RKO (cell line): ENCODE measurements at regions not wholly inside any gene's neighbourhood (a gene's known extent, or its start where the extent isn't known, plus 50 kb on each side); places are given as distances from the start of the nearest gene placed in this dataset.
"Not testable (repeated sequence)": the region's sequence is repeated elsewhere in the genome, so short reads cannot be mapped to it uniquely, and the experiment has no call there.

Experiments used
- DNase-seq: peaks from one replicate; pipeline ENCODE4 v3.0.0-alpha.2; 2016; ENCODE audit warnings: low spot score

DNA sequence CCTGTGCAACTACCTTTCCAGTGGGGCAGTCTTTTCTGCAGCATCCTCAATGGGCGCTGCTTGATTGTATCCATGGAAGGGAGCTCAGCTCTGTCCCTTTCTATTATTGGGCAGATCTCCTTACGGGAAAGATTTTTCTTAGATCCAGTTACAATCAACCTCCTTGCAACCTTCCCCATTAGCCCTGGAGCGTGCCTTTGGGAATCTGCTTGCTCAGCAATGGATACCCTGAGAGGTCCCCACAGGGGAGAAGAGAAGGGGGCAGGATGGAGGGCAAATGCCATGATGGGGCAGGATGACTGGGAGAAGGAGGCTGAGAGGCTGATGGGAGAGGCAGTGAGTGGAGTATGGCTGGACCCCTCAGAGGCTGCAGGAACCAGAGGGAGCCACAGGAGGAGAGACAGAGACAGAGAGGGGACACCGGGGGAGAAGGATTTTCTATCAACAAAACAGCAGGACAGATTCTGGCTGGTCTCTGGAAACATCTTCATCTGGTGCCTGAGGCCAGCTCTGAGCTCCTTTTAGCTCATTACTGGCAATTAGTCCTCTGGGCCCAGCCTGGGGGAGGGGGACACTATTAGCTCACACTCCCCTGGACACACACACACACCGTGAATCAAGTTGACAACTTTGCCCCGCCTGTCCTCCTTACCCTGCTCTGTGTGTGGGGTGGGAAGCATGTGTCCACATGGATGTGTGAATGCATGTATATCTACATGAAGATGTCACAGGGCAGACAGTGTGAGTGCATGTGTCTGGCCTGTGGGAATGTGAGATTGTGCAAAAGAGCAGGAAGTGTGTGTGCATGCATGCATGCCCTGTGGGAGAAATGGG, 80.8 kb upstream of the PAX2 start:
- DNase-seq = no peak

DNA sequence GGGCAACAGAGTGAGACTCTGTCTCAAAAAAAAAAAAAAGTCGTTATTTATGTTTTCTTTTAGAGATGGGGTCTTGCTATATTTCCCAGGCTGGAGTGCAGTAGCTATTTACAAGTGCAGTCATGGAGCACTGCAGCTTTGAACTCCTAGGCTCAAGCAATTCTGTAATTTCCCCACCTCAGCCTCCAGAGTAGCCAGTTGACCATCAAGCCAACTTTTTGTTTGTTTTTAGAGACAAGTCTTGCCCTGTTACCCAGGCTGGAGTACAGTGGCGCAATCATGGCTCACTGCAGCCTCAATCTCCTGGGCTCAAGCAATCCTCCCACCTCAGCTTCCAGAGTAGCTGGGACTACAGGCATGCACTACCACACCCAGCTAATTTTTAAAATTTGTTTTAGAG, 78.7 kb upstream of the PAX2 start:
- DNase-seq = not testable (repeated sequence)

DNA sequence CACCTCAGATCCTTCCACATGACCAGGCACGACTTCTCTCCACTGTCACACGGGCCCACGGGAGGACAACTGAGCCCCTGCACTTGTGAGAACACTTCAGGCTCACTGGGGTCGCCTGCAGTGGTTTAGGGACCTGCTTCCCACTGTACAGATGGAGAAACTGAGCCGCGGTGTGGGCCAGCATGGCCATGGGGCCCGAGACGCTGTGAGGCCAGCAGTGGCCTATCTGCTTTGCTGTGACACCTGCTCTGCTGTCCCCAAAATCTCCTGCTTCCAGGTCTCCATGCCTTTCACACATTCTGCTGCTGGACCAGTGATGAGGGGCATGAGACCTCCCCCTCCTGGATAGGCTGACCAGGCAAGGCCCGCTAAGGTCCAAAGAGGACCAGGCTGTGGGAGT, 75.8 kb upstream of the PAX2 start:
- DNase-seq = no peak

DNA sequence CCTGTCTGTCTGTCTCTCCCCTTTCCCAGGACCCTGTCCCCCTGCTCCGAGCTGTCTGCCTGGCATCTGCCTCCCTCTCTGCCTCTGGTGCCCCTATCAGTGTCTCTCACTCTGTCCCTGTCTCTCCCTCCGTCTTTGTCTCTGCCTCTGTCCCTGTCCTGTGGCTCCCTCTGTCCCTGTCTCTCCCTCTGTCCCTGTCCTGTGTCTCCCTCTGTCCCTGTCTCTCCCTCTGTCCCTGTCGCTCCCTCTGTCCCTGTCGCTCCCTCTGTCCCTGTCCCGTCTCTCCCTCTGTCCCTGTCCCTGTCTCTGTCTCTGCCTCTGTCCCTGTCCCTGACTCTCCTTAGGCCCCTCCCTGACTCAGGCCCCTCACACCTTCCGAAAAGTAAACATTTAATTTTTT, 75.0 kb upstream of the PAX2 start:
- DNase-seq = no peak

DNA sequence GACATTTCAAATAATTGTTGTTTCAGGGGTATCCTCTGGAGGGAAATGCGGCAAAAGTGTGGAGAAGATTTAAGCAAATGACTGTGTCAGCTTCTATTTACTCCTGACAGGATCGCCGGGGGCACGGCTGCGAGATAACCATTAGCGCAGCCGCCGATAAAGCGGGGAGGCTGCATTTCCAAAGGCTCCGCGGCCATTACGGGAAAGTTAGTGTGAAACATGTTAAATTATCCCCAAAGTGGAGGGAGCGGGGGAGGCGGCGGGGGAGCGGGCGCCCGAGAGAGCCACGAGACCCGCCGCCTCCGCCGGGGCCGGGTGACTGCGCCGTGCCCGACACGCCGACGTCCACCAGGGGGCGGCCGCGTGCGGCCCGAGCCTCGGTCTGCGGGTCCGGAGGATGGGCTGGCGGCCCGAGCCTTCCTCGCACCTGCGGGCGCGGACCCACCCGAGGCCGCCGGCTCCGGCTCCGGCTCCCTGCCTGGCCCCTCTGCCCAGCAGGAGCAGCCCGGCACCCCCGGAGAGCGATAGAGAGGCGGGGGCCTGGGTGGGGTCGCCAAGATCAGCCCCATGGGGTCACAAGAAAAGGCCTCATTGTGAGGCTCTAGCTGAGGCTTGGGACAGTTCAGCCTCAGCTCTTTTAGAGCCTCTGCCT, 74.4 kb upstream of the PAX2 start:
- DNase-seq = no peak

DNA sequence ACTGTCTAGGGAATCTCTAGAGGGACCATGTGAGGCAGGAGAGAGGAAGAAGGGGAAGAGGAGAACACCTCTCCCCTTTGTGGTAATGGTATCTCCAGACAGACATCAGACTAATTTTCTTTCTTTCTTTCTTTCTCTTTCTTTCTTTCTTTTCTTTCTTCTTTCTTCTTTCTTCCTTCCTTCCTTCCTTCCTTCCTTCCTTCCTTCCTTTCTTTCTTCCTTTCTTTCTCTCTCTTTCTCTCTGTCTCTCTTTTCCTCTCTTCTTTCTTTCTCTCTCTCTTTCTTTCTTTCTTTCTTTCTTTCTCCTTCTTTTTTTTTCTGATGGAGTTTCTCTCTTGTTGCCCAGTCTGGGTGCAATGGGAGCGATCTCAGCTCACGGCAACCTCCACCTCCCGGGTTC, 73.2 kb upstream of the PAX2 start:
- DNase-seq = no peak

DNA sequence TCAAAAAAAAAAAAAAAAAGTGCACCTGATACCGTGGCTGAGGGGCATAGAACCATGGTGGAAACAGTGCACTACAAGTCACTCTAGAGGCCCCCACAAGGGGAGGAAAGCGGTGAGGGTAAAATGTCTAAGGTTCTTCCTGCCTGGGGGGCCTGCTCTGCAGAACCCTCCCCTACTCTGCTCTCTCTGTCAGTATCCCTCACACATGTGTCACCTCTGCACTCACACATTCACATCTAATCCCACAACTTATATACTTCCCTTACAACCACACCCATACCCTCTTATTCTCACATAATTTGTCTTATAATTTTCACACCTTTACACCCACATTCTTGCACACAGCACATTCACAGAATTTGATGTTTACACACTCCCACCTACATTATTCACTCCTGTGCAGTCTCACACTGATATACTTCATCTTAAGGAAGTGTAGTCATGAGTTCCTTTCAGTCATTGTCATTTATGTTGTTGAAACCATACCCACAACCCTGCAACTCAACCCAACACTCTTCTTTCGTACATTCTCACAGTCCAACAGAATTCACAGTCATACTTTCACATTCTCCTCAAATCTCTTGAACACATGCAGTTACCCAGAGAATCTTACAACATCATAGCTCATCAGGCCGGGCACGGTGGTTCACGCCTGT, 68.0 kb upstream of the PAX2 start:
- no peak for DNase-seq

DNA sequence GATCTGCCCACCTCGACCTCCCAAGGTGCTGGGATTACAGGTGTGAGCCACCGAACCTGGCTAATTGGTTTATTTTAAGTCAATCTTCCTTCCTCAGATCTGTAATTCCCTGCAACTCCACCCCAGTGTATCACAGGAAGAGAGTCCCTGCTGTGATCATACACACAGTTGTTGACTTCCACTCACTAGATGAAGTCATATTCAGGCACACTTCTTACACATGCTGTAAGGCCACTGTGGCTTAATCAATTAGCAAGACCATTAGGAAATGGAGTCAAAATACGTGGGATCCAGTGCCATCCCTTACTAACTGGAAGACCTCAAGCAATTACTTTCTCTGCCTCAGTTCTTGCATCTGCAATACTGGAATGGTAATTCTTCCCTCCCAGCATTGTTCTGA, 66.1 kb upstream of the PAX2 start:
- DNase-seq = no peak

DNA sequence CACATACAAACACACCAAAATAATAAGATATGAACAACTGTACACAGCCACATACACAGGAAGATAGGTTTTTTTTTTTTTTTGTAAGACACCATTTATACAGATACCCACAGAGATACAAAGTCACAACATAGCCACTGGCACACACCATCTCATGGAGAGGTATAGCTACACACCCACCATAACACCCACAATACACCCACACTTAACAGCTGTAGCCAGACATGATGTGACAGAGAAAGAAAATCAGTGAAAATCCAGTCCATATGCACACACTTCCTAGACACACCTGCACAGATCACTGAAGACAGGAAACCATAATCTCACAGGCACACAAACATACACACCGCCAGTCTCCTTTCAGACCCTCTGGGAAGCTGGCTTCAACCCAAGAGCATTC, 62.4 kb upstream of the PAX2 start:
- no peak for DNase-seq

DNA sequence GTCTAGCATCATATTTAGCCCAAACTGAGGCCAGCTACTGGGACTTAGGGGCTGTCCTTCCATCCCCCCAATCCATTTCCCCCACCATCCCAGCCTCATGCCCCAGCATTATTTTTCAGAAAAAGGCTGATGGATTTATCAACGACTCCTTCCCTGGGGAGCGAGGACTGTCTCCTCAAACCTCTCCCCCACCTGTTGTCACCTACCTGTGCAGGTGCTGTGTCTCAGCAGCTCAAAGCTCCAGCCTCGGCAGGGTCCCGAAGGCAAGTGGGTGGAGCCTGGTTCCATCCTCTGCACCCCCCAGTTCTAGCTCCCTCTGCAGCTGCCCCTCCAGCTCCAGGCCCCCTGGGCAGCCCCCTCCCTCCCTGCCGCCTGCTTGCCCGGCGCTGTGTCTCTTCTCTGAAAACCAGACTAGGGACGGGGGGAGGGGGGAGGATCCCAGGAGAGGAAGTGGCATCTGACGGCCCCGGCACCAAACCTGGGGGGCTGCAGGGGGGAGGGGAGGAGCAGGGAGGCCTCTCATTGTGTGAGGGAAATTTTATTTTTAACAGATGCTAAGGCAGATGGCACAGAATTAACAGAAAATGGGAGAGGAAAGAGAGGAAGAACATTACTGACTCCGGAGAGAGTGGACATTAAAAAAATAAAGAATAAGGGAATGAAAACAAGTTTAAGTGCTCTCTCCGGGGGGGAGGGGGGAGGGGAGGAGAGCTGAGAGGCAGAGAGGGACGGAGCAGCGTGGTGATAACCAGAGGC, 61.7 kb upstream of the PAX2 start:
- DNase-seq = no peak

DNA sequence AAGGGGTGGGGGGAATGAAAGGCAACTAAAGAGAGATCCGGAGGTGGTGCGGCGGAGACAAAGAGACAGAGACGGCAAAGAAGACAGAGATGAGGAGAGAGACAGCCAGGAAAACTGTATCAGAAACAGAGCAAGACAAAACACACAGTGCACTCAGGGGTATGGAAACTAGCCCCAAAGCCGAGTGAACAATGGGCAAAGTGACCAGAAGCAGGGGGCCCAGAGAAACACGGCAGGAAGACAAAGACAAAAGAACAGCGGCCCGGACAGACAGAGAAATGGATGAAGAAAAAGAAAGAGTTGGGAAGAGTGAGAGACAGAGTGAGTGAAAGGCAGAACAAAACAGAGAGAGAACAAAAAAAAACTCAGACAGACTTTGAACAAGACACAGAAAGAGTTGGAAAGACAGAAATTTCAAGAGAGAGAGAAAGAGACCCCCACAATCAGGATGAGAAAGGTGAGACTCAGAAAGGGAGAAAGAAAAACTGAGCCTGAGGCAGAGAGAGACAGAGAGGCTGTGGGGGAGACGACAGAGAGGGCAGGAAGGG, 60.6 kb upstream of the PAX2 start:
- DNase-seq = no peak

DNA sequence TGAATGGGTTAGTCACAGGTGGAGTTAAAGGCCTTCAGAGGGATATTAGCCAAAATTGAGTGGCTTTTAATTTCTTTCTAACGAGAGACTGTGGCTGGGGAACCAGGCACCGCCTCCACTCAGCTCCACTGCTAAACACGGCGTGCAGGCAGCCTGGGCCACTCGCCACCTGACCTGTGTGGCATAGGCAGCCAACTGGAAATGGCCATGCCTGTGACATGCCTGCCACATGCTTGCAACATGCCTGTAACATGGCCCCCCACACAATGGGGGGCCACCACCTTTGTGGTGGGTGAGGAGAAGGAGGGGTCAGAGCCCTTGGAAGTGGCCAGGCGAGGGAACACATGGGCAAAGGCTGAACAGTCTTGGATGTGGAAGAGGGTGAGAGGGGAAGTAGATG, 60.1 kb upstream of the PAX2 start:
- DNase-seq = no peak

DNA sequence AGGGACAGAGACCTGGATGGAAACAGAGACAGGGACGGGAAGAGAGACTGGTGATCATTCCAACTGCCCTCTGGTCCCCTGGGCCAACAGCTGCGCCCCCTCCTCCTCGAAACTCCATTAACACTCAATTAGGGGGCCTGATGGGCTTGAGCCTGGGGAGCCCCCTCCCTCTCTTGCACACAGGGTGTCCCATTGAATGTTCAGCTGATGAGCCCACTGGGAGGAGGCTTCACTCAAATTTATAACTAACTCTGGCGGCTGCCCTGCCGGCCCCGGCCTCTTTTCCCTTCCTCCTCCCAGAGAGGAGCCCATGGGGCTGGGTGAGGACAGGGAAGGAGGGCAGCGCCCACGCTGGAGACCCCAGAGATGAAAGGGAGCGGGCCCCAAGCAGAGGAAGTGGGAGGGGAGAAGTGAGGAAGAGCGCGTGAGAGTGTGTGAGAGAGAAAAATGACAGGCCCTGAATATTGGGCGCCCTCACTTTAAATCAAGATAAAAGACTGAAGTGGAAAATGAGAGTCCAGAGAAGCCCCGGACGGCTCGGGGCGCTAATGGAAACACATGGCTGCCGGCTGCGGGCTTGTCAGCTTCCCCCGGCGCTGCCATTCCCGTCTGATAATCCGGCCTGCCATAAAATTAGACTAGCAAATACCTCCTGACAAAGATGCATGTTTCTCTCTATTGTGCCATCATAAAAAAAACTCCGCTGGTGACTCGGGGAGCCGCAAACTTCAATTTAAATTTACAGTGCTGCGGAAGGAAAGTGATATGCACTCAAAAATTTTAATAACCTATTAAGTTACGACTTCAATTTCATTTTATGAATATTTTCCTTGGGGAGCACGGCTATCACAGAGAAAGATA, 58.0 kb upstream of the PAX2 start:
- DNase-seq = no peak

DNA sequence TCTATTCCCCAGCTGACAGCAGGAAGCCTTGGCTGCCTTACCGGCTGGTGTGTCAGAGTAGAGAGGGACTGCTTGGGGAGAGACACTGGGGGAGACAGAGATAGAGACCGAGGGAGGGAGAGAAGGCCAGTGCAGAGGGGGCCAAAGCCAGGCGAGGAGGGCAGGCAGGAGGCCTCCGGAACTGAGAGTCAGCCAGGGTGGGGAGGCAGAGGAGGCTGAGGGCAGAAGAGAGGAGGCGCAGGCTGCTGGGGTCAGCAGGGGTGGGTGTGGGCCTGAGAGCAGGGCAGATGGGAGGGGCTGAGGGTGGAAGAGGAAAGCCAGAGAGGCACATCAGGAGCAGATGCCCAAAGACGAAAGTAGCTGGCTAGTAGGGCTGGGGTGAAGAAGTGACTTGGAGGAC, 57.2 kb upstream of the PAX2 start:
- no peak for DNase-seq

DNA sequence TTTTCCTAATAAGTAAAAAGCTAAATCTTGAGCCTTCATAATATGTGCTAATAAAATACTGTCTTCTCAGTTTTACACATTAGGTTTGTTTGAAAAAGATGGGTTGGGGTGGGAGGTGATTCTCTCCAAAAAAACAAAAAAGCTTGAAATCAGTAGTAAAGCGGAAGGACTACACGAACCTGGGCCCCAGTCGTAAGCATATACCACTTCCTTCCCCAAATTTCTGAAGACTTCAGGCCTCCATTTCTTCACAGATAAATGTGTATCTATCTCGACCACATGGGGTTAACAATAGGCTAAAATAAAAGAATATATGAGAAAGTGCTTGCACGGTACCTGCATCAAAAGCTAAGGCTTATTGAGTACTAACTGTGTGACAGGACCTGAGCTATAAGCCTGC, 51.6 kb upstream of the PAX2 start:
- no peak for DNase-seq
